Activated CD4-positive, alpha-beta memory T cell treated with anti-CD3 and anti-CD28 coated beads for 36 hours (primary cell): ENCODE measurements at regions not wholly inside any gene's neighbourhood (a gene's known extent, or its start where the extent isn't known, plus 50 kb on each side); places are given as distances from the start of the nearest gene placed in this dataset.
"Not testable (repeated sequence)": the region's sequence is repeated elsewhere in the genome, so short reads cannot be mapped to it uniquely, and the experiment has no call there.

Experiments
- CTCF ChIA-PET: fragments of 350-600 bp; sonication (Branson Sonifier 250); formaldehyde crosslinking; loops from one replicate; lab custom pipeline; 2021; ENCODE audit warnings: antibody characterized with exemption, inconsistent platforms; lab: Charles Lee
- POLR2A ChIA-PET: fragments of 350-600 bp; sonication (Branson Sonifier 250); formaldehyde crosslinking; loops from one replicate; lab custom pipeline; 2021; ENCODE audit warnings: antibody characterized with exemption; lab: Charles Lee
- DNase-seq: peaks from one replicate; pipeline ENCODE4 v3.0.0-alpha.2; 2020
- H3K27ac Mint-ChIP-seq: one replicate; pipeline ENCODE4 v1.8.0; 2021; ENCODE audit warnings: mixed read lengths
- H3K27me3 Mint-ChIP-seq: one replicate; pipeline ENCODE4 v1.8.0; 2021; ENCODE audit warnings: mixed read lengths
- H3K36me3 Mint-ChIP-seq: one replicate; pipeline ENCODE4 v1.8.0; 2021; ENCODE audit warnings: mixed read lengths
- H3K4me1 Mint-ChIP-seq: one replicate; pipeline ENCODE4 v1.8.0; 2021; ENCODE audit warnings: low read depth, mixed read lengths
- H3K4me3 Mint-ChIP-seq: one replicate; pipeline ENCODE4 v1.8.0; 2021; ENCODE audit warnings: mild to moderate bottlenecking, mixed read lengths
- H3K9me3 Mint-ChIP-seq: one replicate; pipeline ENCODE4 v1.8.0; 2021; ENCODE audit warnings: mixed read lengths
- intact Hi-C: fragments of 100-400 bp; cut with micrococcal nuclease; formaldehyde crosslinking; loops from one replicate; pipeline ENCODE4 v1.15.1; 2023

- Mint-ChIP-seq H3K4me1 (no peaks in the 10 kb centered on the region), H3K9me3 (peaks cover 24% of the 10 kb centered on the region), H3K27me3 (no peaks in the 10 kb centered on the region), H3K36me3 (no peaks in the 10 kb centered on the region), H3K4me3 (no peak overlapping the region), H3K27ac (no peak overlapping the region)
- intact Hi-C loops = no loop called here
- ChIA-PET CTCF (no interaction called here), POLR2A (no interaction called here)
- DNase-seq = no peak
These were observed 592.9 kb upstream of the FLRT2 start for GRCh38 chr14:84937016-84937415.

- ChIA-PET CTCF (no interaction called here), POLR2A (no interaction called here)
- no peaks in the 10 kb centered on the region for H3K36me3 Mint-ChIP-seq
- DNase-seq = no peak
- no peaks in the 10 kb centered on the region for H3K27me3 Mint-ChIP-seq
- no peak overlapping the region for H3K27ac Mint-ChIP-seq
- H3K9me3 Mint-ChIP-seq = peaks cover 20% of the 10 kb centered on the region
- H3K4me3 Mint-ChIP-seq = no peak overlapping the region
- H3K4me1 Mint-ChIP-seq = no peaks in the 10 kb centered on the region
- intact Hi-C loops = no loop called here
These were observed 592.5 kb upstream of the FLRT2 start for GRCh38 chr14:84937449-84937848.

GRCh38 chr14:84944901-84945300, 585.0 kb upstream of the FLRT2 start:
- H3K9me3 Mint-ChIP-seq, H3K27me3 Mint-ChIP-seq, H3K4me3 Mint-ChIP-seq, H3K27ac Mint-ChIP-seq, CTCF ChIA-PET, H3K4me1 Mint-ChIP-seq, POLR2A ChIA-PET, H3K36me3 Mint-ChIP-seq, intact Hi-C loops, DNase-seq: not testable (repeated sequence)

- no peaks in the 10 kb centered on the region for H3K27me3 Mint-ChIP-seq
- intact Hi-C loops = no loop called here
- no peaks in the 10 kb centered on the region for H3K36me3 Mint-ChIP-seq
- H3K27ac Mint-ChIP-seq = no peak overlapping the region
- no peaks in the 10 kb centered on the region for H3K4me1 Mint-ChIP-seq
- H3K4me3 Mint-ChIP-seq = no peak overlapping the region
- DNase-seq = no peak
- peaks cover 36% of the 10 kb centered on the region for H3K9me3 Mint-ChIP-seq
- POLR2A ChIA-PET = no interaction called here
- CTCF ChIA-PET = no interaction called here
These were observed 570.0 kb upstream of the FLRT2 start for GRCh38 chr14:84959851-84960520.

- H3K4me3 Mint-ChIP-seq = no peak overlapping the region
- no peaks in the 10 kb centered on the region for H3K4me1 Mint-ChIP-seq
- H3K27ac Mint-ChIP-seq = no peak overlapping the region
- H3K36me3 Mint-ChIP-seq = no peaks in the 10 kb centered on the region
- ChIA-PET POLR2A (no interaction called here), CTCF (no interaction called here)
- H3K9me3 Mint-ChIP-seq = peaks cover 30% of the 10 kb centered on the region
- intact Hi-C loops = no loop called here
- no peak for DNase-seq
- H3K27me3 Mint-ChIP-seq = no peaks in the 10 kb centered on the region
These were observed 568.3 kb upstream of the FLRT2 start for GRCh38 chr14:84961637-84962036.

GRCh38 chr14:84963518-84963917, 566.4 kb upstream of the FLRT2 start:
- CTCF ChIA-PET = no interaction called here
- H3K9me3 Mint-ChIP-seq = peaks cover 28% of the 10 kb centered on the region

GRCh38 chr14:84965279-84965678, 564.7 kb upstream of the FLRT2 start:
- peaks cover 35% of the 10 kb centered on the region for H3K9me3 Mint-ChIP-seq
- POLR2A ChIA-PET = no interaction called here
- no peaks in the 10 kb centered on the region for H3K27me3 Mint-ChIP-seq
- H3K27ac Mint-ChIP-seq = no peak overlapping the region
- CTCF ChIA-PET = no interaction called here
- no peak overlapping the region for H3K4me3 Mint-ChIP-seq
- no peaks in the 10 kb centered on the region for H3K36me3 Mint-ChIP-seq
- no peak for DNase-seq
- H3K4me1 Mint-ChIP-seq = no peaks in the 10 kb centered on the region
- intact Hi-C loops = no loop called here

More at GRCh38 chr14:84963518-84963917, 566.4 kb upstream of the FLRT2 start:
- no peak overlapping the region for H3K4me3 Mint-ChIP-seq
- POLR2A ChIA-PET = no interaction called here
- intact Hi-C loops = no loop called here
- no peak for DNase-seq
- no peaks in the 10 kb centered on the region for H3K27me3 Mint-ChIP-seq
- no peaks in the 10 kb centered on the region for H3K36me3 Mint-ChIP-seq
- H3K4me1 Mint-ChIP-seq = no peaks in the 10 kb centered on the region
- no peak overlapping the region for H3K27ac Mint-ChIP-seq

- Mint-ChIP-seq H3K4me1 (no peaks in the 10 kb centered on the region), H3K27me3 (no peaks in the 10 kb centered on the region), H3K4me3 (no peak overlapping the region), H3K9me3 (peaks cover 15% of the 10 kb centered on the region), H3K36me3 (no peaks in the 10 kb centered on the region), H3K27ac (no peak overlapping the region)
- intact Hi-C loops = no loop called here
- ChIA-PET CTCF (no interaction called here), POLR2A (no interaction called here)
- DNase-seq = no peak
These were observed 560.4 kb upstream of the FLRT2 start for GRCh38 chr14:84969501-84969900.

GRCh38 chr14:84975241-84975902, 554.6 kb upstream of the FLRT2 start:
- intact Hi-C loops = no loop called here
- no peaks in the 10 kb centered on the region for H3K36me3 Mint-ChIP-seq
- no peaks in the 10 kb centered on the region for H3K27me3 Mint-ChIP-seq
- ChIA-PET CTCF (no interaction called here), POLR2A (interaction anchor here (0.7 kb wide), 1 partner anchor 11 kb away, joined by 3 read pairs; no protein-coding TSS in a partner anchor)
- no peak overlapping the region for H3K27ac Mint-ChIP-seq
- H3K4me1 Mint-ChIP-seq = no peaks in the 10 kb centered on the region
- H3K4me3 Mint-ChIP-seq = no peak overlapping the region
- DNase-seq = no peak
- H3K9me3 Mint-ChIP-seq = peaks cover 5% of the 10 kb centered on the region

- DNase-seq = no peak
- POLR2A ChIA-PET = no interaction called here
- H3K27me3 Mint-ChIP-seq = no peaks in the 10 kb centered on the region
- no peak overlapping the region for H3K4me3 Mint-ChIP-seq
- intact Hi-C loops = no loop called here
- CTCF ChIA-PET = no interaction called here
- no peaks in the 10 kb centered on the region for H3K36me3 Mint-ChIP-seq
- H3K9me3 Mint-ChIP-seq = peaks cover 5% of the 10 kb centered on the region
- no peaks in the 10 kb centered on the region for H3K4me1 Mint-ChIP-seq
- no peak overlapping the region for H3K27ac Mint-ChIP-seq
These were observed 553.1 kb upstream of the FLRT2 start for GRCh38 chr14:84976805-84977204.

- Mint-ChIP-seq H3K27ac (no peak overlapping the region), H3K36me3 (no peaks in the 10 kb centered on the region), H3K27me3 (no peaks in the 10 kb centered on the region), H3K9me3 (peaks cover 27% of the 10 kb centered on the region), H3K4me1 (no peaks in the 10 kb centered on the region), H3K4me3 (no peak overlapping the region)
- DNase-seq = no peak
- intact Hi-C loops = no loop called here
- ChIA-PET POLR2A (no interaction called here), CTCF (no interaction called here)
These were observed 542.9 kb upstream of the FLRT2 start for GRCh38 chr14:84987042-84987441.

GRCh38 chr14:84988357-84988756, 541.6 kb upstream of the FLRT2 start:
- no peaks in the 10 kb centered on the region for H3K27me3 Mint-ChIP-seq
- DNase-seq = no peak
- ChIA-PET POLR2A (no interaction called here), CTCF (no interaction called here)
- H3K9me3 Mint-ChIP-seq = peaks cover 23% of the 10 kb centered on the region
- H3K4me1 Mint-ChIP-seq = no peaks in the 10 kb centered on the region
- H3K4me3 Mint-ChIP-seq = no peak overlapping the region
- no peak overlapping the region for H3K27ac Mint-ChIP-seq
- intact Hi-C loops = no loop called here
- no peaks in the 10 kb centered on the region for H3K36me3 Mint-ChIP-seq

- Mint-ChIP-seq H3K27ac (no peak overlapping the region), H3K9me3 (peaks cover 16% of the 10 kb centered on the region), H3K4me3 (no peak overlapping the region), H3K27me3 (no peaks in the 10 kb centered on the region), H3K36me3 (no peaks in the 10 kb centered on the region), H3K4me1 (no peaks in the 10 kb centered on the region)
- ChIA-PET CTCF (no interaction called here), POLR2A (no interaction called here)
- no peak for DNase-seq
- intact Hi-C loops = no loop called here
These were observed 538.9 kb upstream of the FLRT2 start for GRCh38 chr14:84991021-84991420.
